NCI-H345 treated with DMSO at 0.1 percent for 48 hours (cell line): ENCODE measurements at regions not wholly inside any gene's neighbourhood (a gene's known extent, or its start where the extent isn't known, plus 50 kb on each side); places are given as distances from the start of the nearest gene placed in this dataset.

Source experiments
- DNase-seq: peaks from one replicate; lab custom pipeline; 2025; ENCODE audit not compliant: unreplicated experiment; lab: John Stamatoyannopoulos, UW

- no peak for DNase-seq
Observed at GRCh38 chr6:28732052-28732451, 191.7 kb downstream of the TRIM27 start.

DNA sequence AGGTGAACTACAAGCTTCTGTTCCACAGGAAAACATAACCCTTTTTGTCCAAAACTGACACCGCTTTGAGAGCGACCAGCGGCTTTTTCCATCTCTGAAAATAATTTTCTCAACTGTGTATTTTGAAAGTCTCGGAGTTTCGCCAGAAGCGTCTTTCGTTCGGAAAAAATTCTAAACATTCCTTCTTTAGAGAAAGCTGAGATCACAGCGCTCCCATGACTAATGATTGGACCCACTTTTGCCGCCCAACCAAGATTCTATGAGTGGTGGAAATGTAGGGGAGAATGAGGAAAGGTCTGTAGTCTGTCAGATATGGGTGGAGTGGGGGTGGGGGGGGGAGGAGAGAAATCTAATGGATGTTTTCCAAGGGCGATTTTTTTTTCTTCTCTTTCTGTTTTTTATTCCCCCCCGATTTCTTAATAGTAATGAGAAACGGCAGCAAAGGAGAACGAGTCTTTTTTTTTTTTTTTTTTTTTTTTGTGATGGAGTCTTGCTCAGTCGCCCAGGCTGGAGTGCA is 189.3 kb downstream of the TRIM27 start:
- no peak for DNase-seq

GRCh38 chr6:28736121-28736520 is 187.7 kb downstream of the TRIM27 start:
- DNase-seq = no peak

DNA sequence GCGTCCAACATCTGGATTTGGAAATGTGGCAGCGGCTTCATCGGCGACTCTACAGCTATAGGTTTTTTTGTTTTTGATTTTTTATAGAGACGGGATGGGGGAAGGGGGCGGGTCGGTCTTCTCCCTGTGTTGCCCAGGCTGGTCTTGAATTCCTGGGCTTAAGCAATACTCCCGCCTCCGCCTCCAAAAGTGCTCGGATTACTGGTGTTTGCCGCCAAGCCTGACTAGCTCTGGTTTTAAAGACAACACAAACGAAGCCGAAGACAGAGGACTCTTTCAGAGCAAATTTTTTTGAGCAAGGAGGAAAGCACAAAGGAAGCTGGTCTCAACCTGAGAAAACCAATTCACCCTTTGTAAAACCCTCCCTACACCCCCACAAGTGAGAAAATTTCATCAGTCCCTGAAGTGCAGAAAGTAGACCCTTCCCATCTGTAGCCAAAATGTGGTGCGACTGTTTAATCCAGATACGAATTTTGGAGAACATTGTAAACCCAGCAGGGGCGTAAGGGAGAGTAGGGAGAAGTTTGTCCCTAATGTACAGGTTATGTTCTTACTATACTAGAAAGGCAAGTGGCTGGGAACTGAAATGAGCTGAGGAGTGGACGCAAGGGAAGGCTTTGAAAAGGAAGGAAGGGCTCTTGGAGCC is 185.9 kb downstream of the TRIM27 start:
- no peak for DNase-seq

GRCh38 chr6:28738396-28738765 is 185.4 kb downstream of the TRIM27 start:
- DNase-seq = no peak

GRCh38 chr6:28741363-28741762 is 182.4 kb downstream of the TRIM27 start:
- DNase-seq = no peak

GRCh38 chr6:28742668-28743270 is 181.0 kb downstream of the TRIM27 start:
- DNase-seq = no peak

DNA sequence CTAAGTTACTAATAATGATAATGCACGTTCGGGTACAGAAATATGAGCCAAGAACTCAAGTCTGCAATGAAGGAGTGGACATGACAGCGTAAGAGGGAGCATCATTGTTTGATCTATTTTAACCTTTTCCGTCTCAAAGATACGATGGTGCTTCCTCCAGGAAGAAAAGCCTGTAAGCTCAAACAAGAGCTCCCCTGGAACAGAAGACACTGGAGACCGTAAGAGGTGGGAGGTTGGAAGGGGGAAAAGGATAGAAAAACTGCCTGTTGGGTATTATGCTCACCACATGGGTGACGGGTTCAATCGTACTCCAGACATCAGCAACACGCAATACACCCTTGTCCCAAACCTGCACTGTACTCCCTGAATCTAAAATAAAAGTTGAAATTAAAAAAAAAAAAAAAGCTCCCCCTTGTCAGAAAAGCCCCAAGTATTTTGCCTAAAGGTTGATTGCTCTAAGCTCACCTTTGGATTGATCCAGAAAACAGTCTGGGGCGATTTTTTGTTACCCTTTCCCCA is 180.5 kb downstream of the TRIM27 start:
- DNase-seq = no peak

GRCh38 chr6:28747083-28747630 is 176.6 kb downstream of the TRIM27 start:
- no peak for DNase-seq

- DNase-seq = no peak
Observed at GRCh38 chr6:28747631-28748157, 176.1 kb downstream of the TRIM27 start.

GRCh38 chr6:28748192-28748591 is 175.6 kb downstream of the TRIM27 start:
- no peak for DNase-seq

DNA sequence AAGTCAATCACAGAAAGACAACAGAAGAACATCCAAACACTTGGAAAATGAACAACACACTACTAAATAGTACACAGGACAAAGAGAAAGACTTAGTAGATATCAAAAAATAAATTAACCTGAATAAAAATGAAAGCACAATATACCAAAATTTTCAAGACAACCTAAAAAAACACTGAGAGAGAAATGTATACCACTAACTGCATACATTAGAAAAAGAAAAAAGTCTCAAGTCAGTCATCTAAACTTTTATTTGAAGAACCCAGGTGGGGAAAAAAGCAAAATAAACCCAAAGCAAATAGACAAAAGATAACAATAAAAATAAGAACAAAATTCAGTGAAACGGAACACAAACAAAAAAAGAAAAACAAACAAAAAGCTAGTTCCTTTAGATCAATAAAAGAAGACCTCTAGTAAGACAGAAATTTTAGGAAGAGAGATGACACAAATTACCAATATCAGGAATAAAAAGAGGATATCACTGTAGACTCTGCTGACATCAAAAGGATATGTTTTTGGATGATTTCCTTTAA is 172.8 kb downstream of the TRIM27 start:
- DNase-seq = no peak

GRCh38 chr6:28751514-28751913 is 172.3 kb downstream of the TRIM27 start:
- DNase-seq = no peak

GRCh38 chr6:28751963-28752350 is 171.8 kb downstream of the TRIM27 start:
- DNase-seq = no peak

GRCh38 chr6:28757429-28758045 is 166.2 kb downstream of the TRIM27 start:
- no peak for DNase-seq

DNA sequence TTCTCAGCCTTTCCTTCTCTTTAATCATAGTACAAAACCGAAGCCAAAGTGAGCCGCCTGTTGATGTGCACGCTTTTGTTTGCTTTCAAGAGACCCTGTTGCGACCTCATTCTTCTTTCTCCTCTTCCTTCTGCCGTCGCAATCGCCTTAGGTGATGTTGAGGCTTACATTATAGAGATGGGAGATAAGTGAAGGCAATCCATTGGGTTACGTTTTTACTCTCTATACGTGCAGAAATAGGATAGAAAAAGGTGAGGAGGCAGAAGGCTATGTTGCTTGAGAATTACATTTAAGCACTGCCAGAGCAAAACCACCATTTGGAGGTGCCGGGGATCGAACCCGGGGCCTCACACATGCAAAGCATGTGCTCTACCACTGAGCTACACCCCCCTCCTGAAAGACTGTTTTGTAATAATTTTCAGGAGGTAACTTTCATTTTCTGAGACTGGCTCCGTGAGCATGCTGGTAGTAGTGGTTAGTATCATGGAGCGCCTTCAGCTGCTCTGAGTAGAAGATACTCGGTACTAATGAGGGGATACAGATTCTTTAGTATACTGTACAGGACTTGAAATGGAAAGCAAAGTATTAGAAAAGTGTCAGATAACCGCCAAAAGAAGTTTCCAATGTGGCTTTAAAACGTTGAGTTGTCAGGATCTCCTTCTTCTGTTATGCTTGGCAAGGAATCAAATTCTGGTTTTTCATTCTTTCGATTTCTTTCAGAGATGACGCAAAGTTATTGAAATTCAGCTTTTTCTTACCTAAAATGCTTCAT is 165.6 kb downstream of the TRIM27 start:
- DNase-seq = no peak

DNA sequence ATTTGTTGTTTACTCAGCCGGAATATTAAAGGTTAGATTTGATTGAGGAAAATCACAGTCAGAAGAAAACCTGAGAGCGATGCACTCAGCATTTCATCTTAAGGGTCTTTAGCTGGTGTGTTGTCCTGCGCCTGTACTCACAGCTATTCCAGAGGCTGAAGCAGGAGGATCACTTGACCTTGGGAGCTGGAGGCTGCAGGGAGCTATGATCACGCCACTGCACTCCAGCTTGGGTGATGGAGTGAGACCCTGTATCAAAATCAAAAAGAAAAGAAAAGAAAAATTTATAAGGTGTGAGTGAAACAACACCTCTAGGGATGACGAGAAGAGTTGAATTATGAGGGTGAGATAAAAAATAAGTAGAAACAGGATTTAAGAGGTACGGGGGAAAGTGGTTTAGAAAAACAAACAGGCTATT is 165.0 kb downstream of the TRIM27 start:
- no peak for DNase-seq

DNA sequence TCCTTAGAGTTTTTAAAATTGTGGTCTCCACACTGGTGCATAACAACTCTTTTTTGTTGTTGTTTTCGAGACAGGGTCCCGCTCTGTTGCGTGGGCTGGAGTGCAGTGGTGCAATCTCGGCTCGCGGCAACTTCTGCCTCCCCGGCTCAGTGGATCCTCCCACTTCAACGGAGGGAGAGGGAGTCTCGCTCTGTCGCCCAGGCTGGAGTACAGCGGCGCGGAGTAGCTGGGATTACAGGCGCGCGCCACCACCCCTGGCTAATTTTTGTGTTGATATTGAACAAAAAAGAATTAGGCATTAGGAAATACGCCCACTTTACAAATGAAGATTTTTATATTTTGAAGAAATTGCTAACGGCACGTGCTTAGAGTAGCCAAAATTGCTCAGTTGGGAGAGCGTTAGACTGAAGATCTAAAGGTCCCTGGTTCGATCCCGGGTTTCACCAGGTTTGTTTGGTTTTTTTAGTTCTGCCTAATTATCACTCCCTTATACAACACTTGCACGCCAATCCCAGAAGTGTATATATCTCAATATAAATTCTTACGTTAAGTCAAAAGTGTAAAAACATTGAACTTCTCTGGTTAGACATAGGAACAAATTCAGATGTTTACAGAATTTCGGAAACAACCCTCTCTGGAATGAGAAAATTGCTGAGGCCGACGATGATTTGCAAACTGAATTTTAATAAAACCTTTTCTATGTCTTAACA is 159.6 kb downstream of the TRIM27 start:
- no peak for DNase-seq

DNA sequence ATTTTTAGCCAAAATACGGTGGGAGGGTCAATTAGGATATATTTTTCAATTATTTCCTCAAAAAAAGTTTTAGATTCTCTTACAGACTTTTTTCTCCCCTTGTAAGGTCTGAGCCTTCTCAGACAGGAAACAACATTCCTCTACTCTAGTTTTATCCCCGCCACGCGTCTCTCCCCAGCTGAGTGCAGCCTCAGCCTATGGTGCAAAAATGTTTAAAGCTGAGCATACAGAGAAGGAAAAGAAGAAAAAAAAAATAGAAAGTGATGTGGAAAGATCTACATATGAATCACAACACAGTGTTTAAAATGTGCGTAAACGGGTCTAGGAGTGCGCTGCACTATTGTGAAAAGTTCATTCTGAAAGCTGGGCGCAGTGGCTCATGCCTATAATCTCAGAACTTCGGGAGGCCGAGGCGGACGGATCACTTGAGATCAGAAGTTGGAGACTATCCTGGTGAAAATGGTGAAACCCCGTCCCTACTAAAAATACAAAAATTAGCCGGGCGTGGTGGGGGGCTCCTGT is 159.0 kb downstream of the TRIM27 start:
- DNase-seq = no peak

DNA sequence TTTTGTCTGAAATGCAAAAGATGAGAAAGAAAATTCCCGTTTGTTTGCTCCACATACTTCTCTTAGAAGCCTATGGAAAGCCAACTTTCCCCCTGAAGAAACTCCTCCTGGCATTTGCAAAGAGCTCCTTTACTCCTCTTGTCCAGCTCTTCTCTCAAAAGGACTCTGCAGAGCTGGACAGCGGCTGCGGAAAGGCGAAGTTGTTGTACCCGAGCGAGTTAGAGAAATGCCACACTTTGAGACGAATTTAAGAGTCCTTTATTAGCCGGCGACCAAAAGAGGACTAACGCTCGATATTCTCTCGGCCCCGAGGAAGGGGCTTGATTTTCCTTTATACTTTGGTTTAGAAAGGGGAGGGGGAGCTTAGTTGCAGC is 157.8 kb downstream of the TRIM27 start:
- DNase-seq = no peak
